HCT116 (cell line): ENCODE measurements at regions not wholly inside any gene's neighbourhood (a gene's known extent, or its start where the extent isn't known, plus 50 kb on each side); places are given as distances from the start of the nearest gene placed in this dataset.

Source experiments
- ATAC-seq: fragments of 200-7000 bp; cut with Tn5 transposase; 2 replicates; pipeline ENCODE4 v1.9.1; 2020; ENCODE audit warnings: mild to moderate bottlenecking, moderate library complexity
- BruUV-seq: library from RNA; stranded (reverse); fragments of 400-500 nt; replicated peaks from 2 replicates; lab custom pipeline; 2021; lab: Mats Ljungman, UMichigan
- CTCF ChIA-PET: fragments of 300-600 bp; sonication (Branson Sonifier 250); formaldehyde crosslinking; loops from one replicate; lab custom pipeline; 2021; ENCODE audit warnings: antibody characterized with exemption; lab: Charles Lee
- POLR2A ChIA-PET: fragments of 300-600, 350-600 bp; sonication (Branson Sonifier 250); formaldehyde crosslinking; loops from one replicate; lab custom pipeline; 2021; ENCODE audit warnings: antibody characterized with exemption; lab: Charles Lee
- RAD21 ChIA-PET, 2 experiments: fragments of 300-600 bp; sonication (Branson Sonifier 250); formaldehyde crosslinking; loops; one replicate each; lab custom pipeline; 2023; ENCODE audit warnings: low total read pairs in 2 of 2; ENCODE audit not compliant: uncharacterized antibody in 2 of 2, unreplicated experiment in 2 of 2, low non-redundant PET in 1 of 2; lab: Charles Lee
- DNase-seq: peaks from one replicate; pipeline ENCODE4 v3.0.0-alpha.2; 2010; ENCODE audit warnings: low read depth, low spot score
- H2AFZ ChIP-seq: fragments of 200-600 bp; shearing (Covaris generic), sonication (generic); 2 replicates; pipeline ENCODE4 v1.6.1; 2017; ENCODE audit warnings: low read depth, mixed run types, mixed read lengths, antibody characterized with exemption, low read length; ENCODE audit not compliant: poor library complexity, severe bottlenecking
- H3K27ac ChIP-seq: 2 replicates; pipeline ENCODE4 v1.5.1; 2012; ENCODE audit warnings: low read depth, low read length
- H3K27me3 ChIP-seq: fragments of 200-600 bp; sonication (generic); 2 replicates; pipeline ENCODE4 v1.6.1; 2016; ENCODE audit warnings: mixed run types, low read length, mixed read lengths; ENCODE audit not compliant: insufficient read depth
- H3K36me3 ChIP-seq, 2 experiments: fragments of 200-500 bp in 1 of 2; fragments of 200-600 bp in 1 of 2; sonication (Bioruptor generic) in 1 of 2; sonication (generic) in 1 of 2; 2 replicates each; pipeline versions ENCODE4 v1.5.1 to v1.6.1; 2014 to 2016; ENCODE audit warnings: low read length in 2 of 2, inconsistent platforms in 1 of 2, mixed read lengths in 1 of 2, mixed run types in 1 of 2; ENCODE audit not compliant: insufficient read depth in 2 of 2, control insufficient read depth in 1 of 2
- H3K4me1 ChIP-seq, 2 experiments: fragments of 200-600 bp in 1 of 2; sonication (generic) in 1 of 2; 2 replicates each; pipeline versions ENCODE4 v1.5.1 to v1.6.1; 2012 to 2017; ENCODE audit warnings: low read length in 2 of 2, inconsistent platforms in 1 of 2, mild to moderate bottlenecking in 1 of 2, mixed read lengths in 1 of 2, mixed run types in 1 of 2, moderate library complexity in 1 of 2; ENCODE audit not compliant: insufficient read depth in 2 of 2, control insufficient read depth in 1 of 2
- H3K4me2 ChIP-seq: fragments of 200-600 bp; sonication (generic); 2 replicates; pipeline ENCODE4 v1.6.1; 2017; ENCODE audit warnings: mixed run types, low read length, mixed read lengths
- H3K4me3 ChIP-seq, 2 experiments: fragments of 200-600 bp in 1 of 2; sonication (generic) in 1 of 2; replicated peaks in 1 of 2; 2 replicates each; pipeline ENCODE4 v1.5.1; 2011 to 2016; ENCODE audit warnings: low read length in 2 of 2, control low read depth in 1 of 2, low read depth in 1 of 2, mild to moderate bottlenecking in 1 of 2, mixed read lengths in 1 of 2, mixed run types in 1 of 2
- H3K79me2 ChIP-seq: fragments of 200-600 bp; sonication (generic); 2 replicates; pipeline ENCODE4 v1.6.1; 2017; ENCODE audit warnings: mild to moderate bottlenecking, mixed run types, low read length, moderate library complexity, mixed read lengths; ENCODE audit not compliant: insufficient read depth
- H3K9ac ChIP-seq: fragments of 200-600 bp; sonication (generic); 2 replicates; pipeline ENCODE4 v1.6.1; 2016; ENCODE audit warnings: low read length, mixed read lengths
- H3K9me2 ChIP-seq: fragments of 200-600 bp; sonication (generic), shearing (Covaris generic); 2 replicates; pipeline ENCODE4 v1.6.1; 2017; ENCODE audit warnings: mixed run types, mild to moderate bottlenecking, moderate library complexity; ENCODE audit not compliant: insufficient read depth
- H3K9me3 ChIP-seq, 2 experiments: fragments of 200-500 bp in 1 of 2; fragments of 200-600 bp in 1 of 2; sonication (Bioruptor generic) in 1 of 2; sonication (generic) in 1 of 2; 2 replicates each; pipeline ENCODE4 v1.6.1; 2014 to 2017; ENCODE audit warnings: low read length in 2 of 2, mixed read lengths in 2 of 2, inconsistent platforms in 1 of 2, low read depth in 1 of 2, mild to moderate bottlenecking in 1 of 2, mixed run types in 1 of 2, moderate library complexity in 1 of 2; ENCODE audit not compliant: control insufficient read depth in 1 of 2, insufficient read depth in 1 of 2
- H4K20me1 ChIP-seq: fragments of 200-600 bp; sonication (generic), shearing (Covaris generic); 2 replicates; pipeline ENCODE4 v1.6.1; 2017; ENCODE audit warnings: mixed run types, mild to moderate bottlenecking, moderate library complexity; ENCODE audit not compliant: insufficient read depth
- ELF1 ChIP-seq: IDR thresholded peaks from 2 replicates; pipeline ENCODE4 v1.6.1; 2012; ENCODE audit warnings: low read depth, borderline replicate concordance
- RAD21 ChIP-seq: IDR thresholded peaks from 2 replicates; pipeline ENCODE4 v1.6.1; 2012; ENCODE audit warnings: low read depth, mild to moderate bottlenecking
- SIN3A ChIP-seq: IDR thresholded peaks from 2 replicates; pipeline ENCODE4 v1.6.1; 2012; ENCODE audit warnings: low read depth
- SP1 ChIP-seq: IDR thresholded peaks from 2 replicates; pipeline ENCODE4 v1.6.1; 2012; ENCODE audit warnings: low read depth
- TCF7L2 ChIP-seq: IDR thresholded peaks from 2 replicates; pipeline ENCODE4 v1.7.0; 2011; ENCODE audit warnings: borderline replicate concordance, inconsistent platforms; ENCODE audit not compliant: insufficient read depth, insufficient read length; ENCODE audit errors: extremely low read depth
- YY1 ChIP-seq: IDR thresholded peaks from 2 replicates; pipeline ENCODE4 v1.6.1; 2011; ENCODE audit warnings: low read length, low read depth, moderate library complexity, mild to moderate bottlenecking; ENCODE audit not compliant: insufficient replicate concordance; ENCODE audit errors: extremely low read depth
- intact Hi-C: fragments of 100-400 bp; cut with micrococcal nuclease; formaldehyde crosslinking; loops from 2 replicates; pipeline ENCODE4 v1.10.0; 2022

- Histone ChIP-seq H3K9ac (no peak overlapping the region), H3K9me3 (no peaks in the 10 kb centered on the region), H3K27me3 (no peaks in the 10 kb centered on the region), H3K27ac (no peak overlapping the region), H3K36me3 (no peaks in the 10 kb centered on the region), H3K4me1 (no peaks in the 10 kb centered on the region), H3K4me2 (no peak overlapping the region), H3K79me2 (no peaks in the 10 kb centered on the region), H3K9me2 (no peaks in the 10 kb centered on the region), H2AFZ (no peak overlapping the region), H4K20me1 (no peaks in the 10 kb centered on the region; the same call in 1 of the 2 replicates), H3K4me3 (no peak overlapping the region)
- intact Hi-C loops: no loop called here
- TF ChIP-seq RAD21 (no peak), YY1 (no peak), TCF7L2 (no peak)
- ATAC-seq (no peak), DNase-seq (no peak)
- CTCF ChIA-PET: no interaction called here
- POLR2A ChIA-PET: no interaction called here
- no TSS peak for BruUV-seq
- RAD21 ChIA-PET: no interaction called here
Observed at GRCh38 chr1:217253351-217253750, 377.5 kb downstream of the GPATCH2 start.

- DNase-seq (no peak), ATAC-seq (no peak)
- Histone ChIP-seq H3K4me1 (no peaks in the 10 kb centered on the region), H3K4me2 (no peak overlapping the region), H3K9me3 (no peaks in the 10 kb centered on the region), H3K27ac (no peak overlapping the region), H3K9ac (no peak overlapping the region), H2AFZ (no peak overlapping the region), H3K4me3 (no peak overlapping the region), H3K79me2 (no peaks in the 10 kb centered on the region), H3K36me3 (no peaks in the 10 kb centered on the region), H4K20me1 (no peaks in the 10 kb centered on the region; the same call in 1 of the 2 replicates), H3K27me3 (no peaks in the 10 kb centered on the region), H3K9me2 (no peaks in the 10 kb centered on the region)
- TF ChIP-seq SIN3A (no peak), SP1 (no peak), ELF1 (no peak), TCF7L2 (no peak)
- POLR2A ChIA-PET: no interaction called here
- CTCF ChIA-PET: no interaction called here
- no TSS peak for BruUV-seq
- RAD21 ChIA-PET: no interaction called here
- intact Hi-C loops: no loop called here
Observed at GRCh38 chr1:217251121-217251520, 379.8 kb downstream of the GPATCH2 start.
